HepG2 (cell line): ENCODE measurements at regions not wholly inside any gene's neighbourhood (a gene's known extent, or its start where the extent isn't known, plus 50 kb on each side); places are given as distances from the start of the nearest gene placed in this dataset.

Experiments
- ATAC-seq: fragments of 200-7000 bp; cut with Tn5 transposase; 3 replicates; pipeline ENCODE4 v1.9.1; 2020; ENCODE audit warnings: mild to moderate bottlenecking, moderate library complexity
- BruUV-seq: library from RNA; stranded (reverse); fragments of 400-500 nt; replicated peaks from 2 replicates; lab custom pipeline; 2021; lab: Mats Ljungman, UMichigan
- CTCF ChIA-PET: fragments of 300-600 bp; formaldehyde crosslinking; extraction: SDS; loops from one replicate; lab custom pipeline; 2021; ENCODE audit warnings: low total read pairs, inconsistent platforms, low intra/inter-chr PET ratio; lab: Yijun Ruan, JAX
- POLR2A ChIA-PET: fragments of 350-600 bp; sonication (Branson Sonifier 250); formaldehyde crosslinking; loops from one replicate; lab custom pipeline; 2020; ENCODE audit warnings: antibody characterized with exemption, inconsistent platforms; lab: Yijun Ruan, JAX
- DNase-seq: peaks from one replicate; pipeline ENCODE4 v3.0.0-alpha.2; 2015; ENCODE audit warnings: low spot score
- FAIRE-seq: peaks from 3 replicates; lab custom pipeline; 2011; peaks lifted over from hg19 to GRCh38; lab: Jason Lieb, UNC
- H2AFZ ChIP-seq: one replicate; pipeline ENCODE4 v1.6.1; 2011; ENCODE audit warnings: low read length, inconsistent platforms
- H3K27ac ChIP-seq: fragments of 300-600 bp; 3 replicates; pipeline ENCODE4 v1.8.0; 2011; ENCODE audit warnings: mixed run types, mild to moderate bottlenecking, mixed read lengths, low read length, inconsistent platforms; ENCODE audit not compliant: insufficient read depth; ENCODE audit errors: extremely low read length
- H3K27me3 ChIP-seq, 2 experiments: fragments of 200-600 bp in 1 of 2; 2 replicates in 1 of 2; 3 replicates in 1 of 2; pipeline versions ENCODE4 v1.6.0 to v1.8.0; 2011; ENCODE audit warnings: low read length in 2 of 2, mild to moderate bottlenecking in 2 of 2, moderate library complexity in 2 of 2, inconsistent platforms in 1 of 2; ENCODE audit not compliant: insufficient read depth in 2 of 2, control insufficient read depth in 1 of 2
- H3K36me3 ChIP-seq, 2 experiments: fragments of 200-600 bp in 1 of 2; replicated peaks in 1 of 2; 2 replicates in 1 of 2; 3 replicates in 1 of 2; pipeline versions ENCODE4 v1.5.1 to v1.8.0; 2011; ENCODE audit warnings: low read length in 2 of 2, inconsistent platforms in 1 of 2; ENCODE audit not compliant: insufficient read depth in 2 of 2, control insufficient read depth in 1 of 2
- H3K4me1 ChIP-seq: 2 replicates; pipeline ENCODE4 v1.5.1; 2012; ENCODE audit warnings: low read length, inconsistent platforms; ENCODE audit not compliant: insufficient read depth
- H3K4me2 ChIP-seq: 2 replicates; pipeline ENCODE4 v1.6.0; 2011; ENCODE audit warnings: low read depth, low read length, inconsistent platforms
- H3K4me3 ChIP-seq, 3 experiments: fragments of 200-600 bp in 1 of 3; sonication (generic), shearing (Covaris generic) in 1 of 3; replicated peaks in 1 of 3; 2 replicates each; pipeline ENCODE4 v1.5.1; 2011 to 2016; ENCODE audit warnings: low read length in 3 of 3, inconsistent platforms in 2 of 3, low read depth in 2 of 3, mild to moderate bottlenecking in 2 of 3, control low read depth in 1 of 3, mixed read lengths in 1 of 3; ENCODE audit not compliant: insufficient read depth in 1 of 3
- H3K79me2 ChIP-seq: one replicate; pipeline ENCODE4 v1.6.1; 2011; ENCODE audit warnings: low read length, inconsistent platforms; ENCODE audit not compliant: insufficient read depth
- H3K9ac ChIP-seq: 2 replicates; pipeline ENCODE4 v1.6.0; 2011; ENCODE audit warnings: mild to moderate bottlenecking, low read depth, low read length, inconsistent platforms; ENCODE audit not compliant: insufficient read depth
- H3K9me3 ChIP-seq: 2 replicates; pipeline ENCODE4 v1.5.1; 2012; ENCODE audit warnings: mild to moderate bottlenecking, low read length
- H4K20me1 ChIP-seq: 2 replicates; pipeline ENCODE4 v1.6.0; 2011; ENCODE audit warnings: inconsistent platforms, mild to moderate bottlenecking, low read length, moderate library complexity; ENCODE audit not compliant: insufficient read depth
- ATRX ChIP-seq: sonication (generic); formaldehyde crosslinking; IDR thresholded peaks from 2 replicates; pipeline ENCODE4 v1.4.0; 2020; ENCODE audit warnings: missing genetic modification reagents, borderline replicate concordance
- CREB1 ChIP-seq, 2 experiments: fragments of 450-650 bp in 1 of 2; IDR thresholded peaks; 2 replicates each; pipeline ENCODE4 v1.6.1; 2016 to 2017; ENCODE audit warnings: control low read depth in 1 of 2, mild to moderate bottlenecking in 1 of 2, missing compliant biosample characterization in 1 of 2, missing genetic modification characterization in 1 of 2
- FOXK2 ChIP-seq: fragments of 450-650 bp; IDR thresholded peaks from 2 replicates; pipeline ENCODE4 v1.6.1; 2016
- FOXP1 ChIP-seq, 2 experiments: fragments of 450-650 bp in 1 of 2; IDR thresholded peaks; 2 replicates each; pipeline ENCODE4 v1.6.1; 2017 to 2018; ENCODE audit warnings: antibody characterized with exemption in 1 of 2
- KAT8 ChIP-seq: IDR thresholded peaks from 2 replicates; pipeline ENCODE4 v1.6.1; 2016; ENCODE audit warnings: missing genetic modification reagents, missing compliant biosample characterization
- NCOA2 ChIP-seq: sonication (generic); formaldehyde crosslinking; IDR thresholded peaks from 2 replicates; pipeline ENCODE4 v1.8.0; 2022; ENCODE audit warnings: inconsistent platforms
- NFKB2 ChIP-seq: sonication (generic); formaldehyde crosslinking; IDR thresholded peaks from 2 replicates; pipeline ENCODE4 v1.4.0; 2020; ENCODE audit warnings: missing genetic modification reagents, borderline replicate concordance
- RARA ChIP-seq: IDR thresholded peaks from 2 replicates; pipeline ENCODE4 v1.6.1; 2016; ENCODE audit warnings: missing genetic modification reagents, missing compliant biosample characterization
- RBFOX2 ChIP-seq: fragments of 200-400 bp; formaldehyde crosslinking; IDR thresholded peaks from 2 replicates; pipeline ENCODE4 v1.6.1; 2017; ENCODE audit warnings: low read depth, mild to moderate bottlenecking, low read length
- SKI ChIP-seq: fragments of 450-650 bp; IDR thresholded peaks from one replicate; pipeline ENCODE4 v1.6.1; 2018; ENCODE audit warnings: mild to moderate bottlenecking; ENCODE audit not compliant: partially characterized antibody
- SMAD3 ChIP-seq: sonication (generic); formaldehyde crosslinking; IDR thresholded peaks from 2 replicates; pipeline ENCODE4 v1.4.0; 2020; ENCODE audit warnings: missing genetic modification reagents
- SOX13 ChIP-seq, 3 experiments: fragments of 450-650 bp in 1 of 3; sonication (generic) in 1 of 3; formaldehyde crosslinking in 1 of 3; IDR thresholded peaks in 2 of 3; conservative IDR thresholded peaks in 1 of 3; 2 replicates each; pipeline versions ENCODE4 v1.5.0 to v1.6.1; 2016 to 2020; ENCODE audit warnings: antibody characterized with exemption in 1 of 3, mild to moderate bottlenecking in 1 of 3, missing compliant biosample characterization in 1 of 3, missing genetic modification reagents in 1 of 3, moderate library complexity in 1 of 3
- SOX5 ChIP-seq: IDR thresholded peaks from 2 replicates; pipeline ENCODE4 v1.6.1; 2016; ENCODE audit warnings: borderline replicate concordance
- YEATS2 ChIP-seq: sonication (generic); formaldehyde crosslinking; IDR thresholded peaks from 2 replicates; pipeline ENCODE4 v1.4.0; 2020; ENCODE audit warnings: missing genetic modification reagents, borderline replicate concordance
- ZNF296 ChIP-seq: sonication (generic); formaldehyde crosslinking; conservative IDR thresholded peaks from 2 replicates; pipeline ENCODE4 v1.5.0; 2020; ENCODE audit warnings: mild to moderate bottlenecking, missing genetic modification reagents
- ZNF839 ChIP-seq: sonication (generic); formaldehyde crosslinking; IDR thresholded peaks from 2 replicates; pipeline ENCODE4 v1.4.0; 2020; ENCODE audit warnings: missing genetic modification reagents, mild to moderate bottlenecking, borderline replicate concordance
- WGBS: methylation state at CpG from one replicate; pipeline ENCODE4 v1.1.6; 2017; ENCODE audit warnings: low lambda C conversion rate; 5-methylcytosine and 5-hydroxymethylcytosine counted together
- in situ Hi-C: cut with HindIII; loops from 2 replicates; pipeline ENCODE4 v1.10.0; 2017; ENCODE audit warnings: low pct_unique_long_range_greater_than_20kb; ENCODE audit not compliant: extremely low pct_ligation_motif_present
- intact Hi-C: fragments of 100-400 bp; cut with micrococcal nuclease; formaldehyde crosslinking; loops from one replicate; pipeline ENCODE4 v1.10.0; 2022; ENCODE audit not compliant: unreplicated experiment
- TF ChIP-seq, protein P1 (sequence below): sonication (generic); formaldehyde crosslinking; IDR thresholded peaks from 2 replicates; pipeline ENCODE4 v1.4.0; 2020; ENCODE audit warnings: missing genetic modification reagents, borderline replicate concordance
- TF ChIP-seq, protein P2 (sequence below): IDR thresholded peaks from 2 replicates; pipeline ENCODE4 v1.6.1; 2016; ENCODE audit warnings: missing compliant biosample characterization, missing genetic modification reagents, borderline replicate concordance
- TF ChIP-seq, protein P3 (sequence below): IDR thresholded peaks from 2 replicates; pipeline ENCODE4 v1.6.1; 2016; ENCODE audit warnings: low read depth, control low read depth

DNA sequence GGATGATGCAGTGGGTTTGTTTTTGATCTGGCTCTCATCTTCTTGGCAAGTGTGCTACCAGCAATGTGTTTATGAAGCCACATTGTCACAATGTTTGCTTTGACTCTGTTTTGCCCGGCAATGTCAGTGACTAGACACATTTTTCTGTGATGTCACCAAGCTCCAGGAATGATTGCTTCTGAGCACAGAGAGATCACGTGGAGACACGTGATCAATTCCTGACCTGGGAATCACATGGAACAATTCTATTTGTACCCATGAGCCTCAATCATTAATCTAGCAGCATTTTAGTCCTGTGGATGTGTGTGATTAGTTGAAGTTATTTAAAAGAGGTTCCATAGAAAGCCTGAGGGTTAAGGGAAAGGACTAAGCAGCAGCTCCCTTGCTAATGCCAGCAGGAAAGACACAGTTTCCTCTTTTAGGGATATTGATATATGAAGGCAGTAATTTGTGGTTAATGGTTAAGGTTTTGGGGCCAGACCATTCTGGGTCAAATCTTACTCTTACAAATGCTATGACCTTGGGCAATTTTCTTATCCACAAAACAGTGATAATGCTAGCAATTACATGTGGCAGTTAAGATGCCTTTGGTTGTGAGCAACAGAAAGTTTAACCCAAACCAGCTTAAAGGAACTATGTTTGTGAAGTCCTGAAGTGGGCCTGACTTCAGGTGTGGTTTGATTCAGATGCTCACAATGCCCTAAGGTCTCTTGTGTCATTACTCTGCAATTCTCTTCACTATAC is 59.0 kb downstream of the FASLG start:
- BruUV-seq: no TSS peak
- no peaks in the 10 kb centered on the region for H3K36me3 ChIP-seq
- H4K20me1 ChIP-seq: no peaks in the 10 kb centered on the region
- ChIA-PET POLR2A (interaction anchor here (0.9 to 2.4 kb wide), 2 partner anchors 185 to 268 kb away, joined by 3 to 10 read pairs; partner anchors contain the start of gene SUCO), CTCF (interaction anchor here (2.4 kb wide), 1 partner anchor 288 kb away, joined by 19 read pairs; no protein-coding TSS in a partner anchor)
- no peaks in the 10 kb centered on the region for H3K9me3 ChIP-seq
- DNase-seq (peak; percentile 77), FAIRE-seq (no peak), ATAC-seq (peak; percentile 60; the same call in 2 of the 3 replicates)
- H3K79me2 ChIP-seq: no peaks in the 10 kb centered on the region
- no peak overlapping the region for H3K4me3 ChIP-seq
- H3K27ac ChIP-seq: no peak overlapping the region
- peaks cover 25% of the 10 kb centered on the region for H3K4me1 ChIP-seq
- in situ Hi-C loops: loop anchor here (5.0 kb wide), 1 partner anchor 276 kb away; the partner anchor contains the start of gene PIGC
- 0% methylated on average over 3 of the region's 3 CpGs for WGBS
- H3K4me2 ChIP-seq: peak overlapping the region; percentile 21; the same call in 1 of the 2 replicates
- H3K27me3 ChIP-seq: no peaks in the 10 kb centered on the region
- no peak overlapping the region for H3K9ac ChIP-seq
- intact Hi-C loops: no loop called here
- no peak overlapping the region for H2AFZ ChIP-seq
- TF ChIP-seq SOX13 (IDR thresholded peaks at IDR 0.05) (no peak), SOX13 (CRISPR knock-in tag; conservative IDR thresholded peaks at IDR 0.05 in 1 of 2, IDR thresholded peaks at IDR 0.05 in 1 of 2) (peak in 1 of 2 experiments; percentile 46; a peak in 1 of 4 replicates), RARA (peak; percentile 59), SKI (peak; percentile 8), NCOA2 (peak; percentile 41; the same call in 1 of the 2 replicates), SMAD3 (CRISPR knock-in tag) (0 out of 2 replicates have a peak, but pooled peaks have one; percentile 53), ZNF839 (CRISPR knock-in tag) (no peak), CREB1 (IDR thresholded peaks at IDR 0.05) (peak; percentile 90), CREB1 (CRISPR knock-in tag; IDR thresholded peaks at IDR 0.05) (peak; percentile 41; the same call in 1 of the 2 replicates), YEATS2 (CRISPR knock-in tag) (peak; percentile 38; the same call in 1 of the 2 replicates), FOXP1 (IDR thresholded peaks at IDR 0.05) (no peak), FOXP1 (CRISPR knock-in tag; IDR thresholded peaks at IDR 0.05) (peak; percentile 46; the same call in 1 of the 2 replicates), FOXK2 (no peak), ATRX (no peak), ZNF296 (CRISPR knock-in tag) (no peak), KAT8 (CRISPR knock-in tag) (peak; percentile 41; the same call in 1 of the 2 replicates), SOX5 (CRISPR knock-in tag) (peak; percentile 80), RBFOX2 (no peak), NFKB2 (CRISPR knock-in tag) (no peak)
- TF ChIP-seq, protein P1, sequence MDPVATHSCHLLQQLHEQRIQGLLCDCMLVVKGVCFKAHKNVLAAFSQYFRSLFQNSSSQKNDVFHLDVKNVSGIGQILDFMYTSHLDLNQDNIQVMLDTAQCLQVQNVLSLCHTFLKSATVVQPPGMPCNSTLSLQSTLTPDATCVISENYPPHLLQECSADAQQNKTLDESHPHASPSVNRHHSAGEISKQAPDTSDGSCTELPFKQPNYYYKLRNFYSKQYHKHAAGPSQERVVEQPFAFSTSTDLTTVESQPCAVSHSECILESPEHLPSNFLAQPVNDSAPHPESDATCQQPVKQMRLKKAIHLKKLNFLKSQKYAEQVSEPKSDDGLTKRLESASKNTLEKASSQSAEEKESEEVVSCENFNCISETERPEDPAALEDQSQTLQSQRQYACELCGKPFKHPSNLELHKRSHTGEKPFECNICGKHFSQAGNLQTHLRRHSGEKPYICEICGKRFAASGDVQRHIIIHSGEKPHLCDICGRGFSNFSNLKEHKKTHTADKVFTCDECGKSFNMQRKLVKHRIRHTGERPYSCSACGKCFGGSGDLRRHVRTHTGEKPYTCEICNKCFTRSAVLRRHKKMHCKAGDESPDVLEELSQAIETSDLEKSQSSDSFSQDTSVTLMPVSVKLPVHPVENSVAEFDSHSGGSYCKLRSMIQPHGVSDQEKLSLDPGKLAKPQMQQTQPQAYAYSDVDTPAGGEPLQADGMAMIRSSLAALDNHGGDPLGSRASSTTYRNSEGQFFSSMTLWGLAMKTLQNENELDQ (CRISPR knock-in tag): no peak
- TF ChIP-seq, protein P2, sequence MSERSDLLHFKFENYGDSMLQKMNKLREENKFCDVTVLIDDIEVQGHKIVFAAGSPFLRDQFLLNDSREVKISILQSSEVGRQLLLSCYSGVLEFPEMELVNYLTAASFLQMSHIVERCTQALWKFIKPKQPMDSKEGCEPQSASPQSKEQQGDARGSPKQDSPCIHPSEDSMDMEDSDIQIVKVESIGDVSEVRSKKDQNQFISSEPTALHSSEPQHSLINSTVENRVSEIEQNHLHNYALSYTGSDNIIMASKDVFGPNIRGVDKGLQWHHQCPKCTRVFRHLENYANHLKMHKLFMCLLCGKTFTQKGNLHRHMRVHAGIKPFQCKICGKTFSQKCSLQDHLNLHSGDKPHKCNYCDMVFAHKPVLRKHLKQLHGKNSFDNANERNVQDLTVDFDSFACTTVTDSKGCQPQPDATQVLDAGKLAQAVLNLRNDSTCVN (CRISPR knock-in tag): peak; percentile 43; the same call in 1 of the 2 replicates
- TF ChIP-seq, protein P3, sequence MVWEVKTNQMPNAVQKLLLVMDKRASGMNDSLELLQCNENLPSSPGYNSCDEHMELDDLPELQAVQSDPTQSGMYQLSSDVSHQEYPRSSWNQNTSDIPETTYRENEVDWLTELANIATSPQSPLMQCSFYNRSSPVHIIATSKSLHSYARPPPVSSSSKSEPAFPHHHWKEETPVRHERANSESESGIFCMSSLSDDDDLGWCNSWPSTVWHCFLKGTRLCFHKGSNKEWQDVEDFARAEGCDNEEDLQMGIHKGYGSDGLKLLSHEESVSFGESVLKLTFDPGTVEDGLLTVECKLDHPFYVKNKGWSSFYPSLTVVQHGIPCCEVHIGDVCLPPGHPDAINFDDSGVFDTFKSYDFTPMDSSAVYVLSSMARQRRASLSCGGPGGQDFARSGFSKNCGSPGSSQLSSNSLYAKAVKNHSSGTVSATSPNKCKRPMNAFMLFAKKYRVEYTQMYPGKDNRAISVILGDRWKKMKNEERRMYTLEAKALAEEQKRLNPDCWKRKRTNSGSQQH: no peak
